Kidney (tissue), 13 donors: ENCODE measurements at regions not wholly inside any gene's neighbourhood (a gene's known extent, or its start where the extent isn't known, plus 50 kb on each side); places are given as distances from the start of the nearest gene placed in this dataset.

Experiments used
- DNase-seq, 5 donors: peaks; one replicate each; pipeline ENCODE4 v3.0.0-alpha.2; 2013 to 2020
- FAIRE-seq: peaks from 2 replicates; lab custom pipeline; 2012; peaks lifted over from hg19 to GRCh38; lab: Jason Lieb, UNC
- H3K27ac ChIP-seq, 2 donors: one replicate each; pipeline ENCODE4 v1.7.0; 2013; ENCODE audit warnings: low read depth in 2 of 2, low read length in 2 of 2, inconsistent platforms in 1 of 2
- H3K27me3 ChIP-seq: one replicate; pipeline ENCODE4 v1.7.1; 2013; ENCODE audit warnings: low read length, inconsistent platforms; ENCODE audit not compliant: control insufficient read depth, insufficient read depth
- H3K36me3 ChIP-seq, 3 donors: one replicate each; pipeline versions ENCODE4 v1.7.0 to v1.7.1; 2013; ENCODE audit warnings: low read length in 3 of 3, control low read depth in 1 of 3, inconsistent platforms in 1 of 3; ENCODE audit not compliant: insufficient read depth in 3 of 3, control insufficient read depth in 2 of 3
- H3K4me1 ChIP-seq, 3 donors: one replicate each; pipeline versions ENCODE4 v1.7.0 to v1.7.1; 2013; ENCODE audit warnings: low read length in 3 of 3, inconsistent platforms in 1 of 3, low read depth in 1 of 3; ENCODE audit not compliant: control insufficient read depth in 2 of 3, insufficient read depth in 2 of 3
- H3K4me3 ChIP-seq, 3 donors: one replicate each; pipeline versions ENCODE4 v1.7.0 to v1.8.1; 2013; ENCODE audit warnings: low read length in 3 of 3, control low read depth in 1 of 3, inconsistent platforms in 1 of 3
- H3K9ac ChIP-seq, 3 donors: one replicate each; pipeline versions ENCODE4 v1.7.0 to v1.7.1; 2013; ENCODE audit warnings: low read length in 3 of 3, control low read depth in 1 of 3, inconsistent platforms in 1 of 3
- H3K9me3 ChIP-seq, 3 donors: one replicate each; pipeline versions ENCODE4 v1.7.0 to v1.7.1; 2013; ENCODE audit warnings: low read length in 3 of 3, control low read depth in 1 of 3, inconsistent platforms in 1 of 3; ENCODE audit not compliant: control insufficient read depth in 2 of 3, insufficient read depth in 1 of 3
- intact Hi-C: fragments of 100-400 bp; cut with DNase I; formaldehyde crosslinking; loops from one replicate; pipeline ENCODE4 v1.11.1; 2022
- TF ChIP-seq, protein P1 (sequence below): IDR thresholded peaks from 3 replicates; pipeline ENCODE4 v1.5.1; 2012; ENCODE audit warnings: mild to moderate bottlenecking, moderate library complexity, borderline replicate concordance; ENCODE audit not compliant: insufficient read depth; ENCODE audit errors: extremely low read depth
- donor health status: control.
- donor health status: control.
- donor health status: control.
- donor health status: control.
- donor health status: control.
- donor health status: DM: yes; HTN: yes; CAD: no.
- donor health status: Normal renal cell carcinoma (clear cell type).

DNA sequence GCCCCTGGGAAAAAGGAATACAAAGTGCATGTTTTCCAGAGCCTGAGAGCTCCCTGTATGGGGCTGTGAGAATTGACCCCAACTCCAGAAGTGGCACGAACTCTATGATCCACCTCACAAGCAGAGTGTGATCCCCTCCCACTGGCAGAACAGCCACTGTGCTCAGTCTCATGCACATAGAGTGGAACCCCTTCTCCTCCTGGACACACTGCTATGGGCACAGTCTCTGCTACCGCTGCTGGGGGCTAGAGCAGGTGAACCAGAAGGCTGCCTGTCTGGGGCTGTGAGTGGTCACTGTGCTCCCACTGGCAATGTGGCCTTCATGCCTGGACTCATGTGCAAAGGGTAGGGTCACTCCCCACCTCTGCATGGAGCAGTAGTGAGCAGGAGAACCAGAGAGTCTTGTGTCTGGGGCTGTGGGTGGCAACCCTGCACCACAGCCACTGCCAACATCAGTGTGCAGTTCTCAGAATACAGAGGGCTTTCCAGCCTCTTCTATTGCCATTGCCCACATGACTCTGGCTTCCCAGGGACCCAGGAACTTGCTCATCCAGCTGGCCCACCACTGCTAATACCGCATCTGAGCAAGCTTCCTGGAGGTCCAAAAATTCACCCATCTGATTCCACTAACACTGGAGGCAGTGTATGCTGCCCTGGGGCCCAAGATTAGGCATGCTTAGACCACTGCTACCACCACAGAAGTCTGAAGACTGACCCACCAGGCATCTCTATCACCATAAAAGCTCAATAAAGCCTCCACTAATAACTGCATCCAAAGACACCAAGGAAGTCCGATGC is 343.7 kb upstream of the SOX14 start:
- FAIRE-seq, result no peak
- H3K4me1 ChIP-seq, result no peaks in the 10 kb centered on the region
- H3K4me3 ChIP-seq, result no peak overlapping the region
- no peaks in the 10 kb centered on the region for H3K36me3 ChIP-seq
- DNase-seq, result no peak
- H3K9ac ChIP-seq, result no peak overlapping the region
- peaks cover 0 to 4% (median 0%) of the 10 kb centered on the region in 3 donors for H3K9me3 ChIP-seq
- TF ChIP-seq, protein P1, sequence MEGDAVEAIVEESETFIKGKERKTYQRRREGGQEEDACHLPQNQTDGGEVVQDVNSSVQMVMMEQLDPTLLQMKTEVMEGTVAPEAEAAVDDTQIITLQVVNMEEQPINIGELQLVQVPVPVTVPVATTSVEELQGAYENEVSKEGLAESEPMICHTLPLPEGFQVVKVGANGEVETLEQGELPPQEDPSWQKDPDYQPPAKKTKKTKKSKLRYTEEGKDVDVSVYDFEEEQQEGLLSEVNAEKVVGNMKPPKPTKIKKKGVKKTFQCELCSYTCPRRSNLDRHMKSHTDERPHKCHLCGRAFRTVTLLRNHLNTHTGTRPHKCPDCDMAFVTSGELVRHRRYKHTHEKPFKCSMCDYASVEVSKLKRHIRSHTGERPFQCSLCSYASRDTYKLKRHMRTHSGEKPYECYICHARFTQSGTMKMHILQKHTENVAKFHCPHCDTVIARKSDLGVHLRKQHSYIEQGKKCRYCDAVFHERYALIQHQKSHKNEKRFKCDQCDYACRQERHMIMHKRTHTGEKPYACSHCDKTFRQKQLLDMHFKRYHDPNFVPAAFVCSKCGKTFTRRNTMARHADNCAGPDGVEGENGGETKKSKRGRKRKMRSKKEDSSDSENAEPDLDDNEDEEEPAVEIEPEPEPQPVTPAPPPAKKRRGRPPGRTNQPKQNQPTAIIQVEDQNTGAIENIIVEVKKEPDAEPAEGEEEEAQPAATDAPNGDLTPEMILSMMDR, result no peak
- no peak overlapping the region for H3K27ac ChIP-seq
- intact Hi-C loops, result no loop called here
- no peaks in the 10 kb centered on the region for H3K27me3 ChIP-seq

DNA sequence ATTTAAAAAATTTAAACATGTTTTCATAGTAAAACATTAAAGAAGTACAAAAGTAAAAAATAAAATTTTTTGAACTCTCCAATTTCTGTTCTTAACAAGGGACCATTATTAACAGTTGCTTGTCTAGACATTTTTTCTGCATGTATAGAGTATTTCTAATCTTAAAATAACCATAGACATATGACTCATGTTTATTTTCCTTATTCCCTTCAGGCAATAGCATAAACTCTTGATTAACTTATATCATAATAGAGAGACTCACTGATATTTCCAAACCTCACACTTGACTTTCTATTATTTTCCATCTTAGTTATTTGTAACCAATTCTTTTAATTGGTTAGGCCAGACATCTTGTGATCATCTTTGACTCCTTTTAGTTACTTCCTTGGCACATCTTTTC is 325.6 kb upstream of the SOX14 start:
- Histone ChIP-seq H3K9ac (no peak overlapping the region), H3K27me3 (no peaks in the 10 kb centered on the region), H3K4me1 (no peaks in the 10 kb centered on the region), H3K36me3 (no peaks in the 10 kb centered on the region), H3K27ac (no peak overlapping the region), H3K4me3 (no peak overlapping the region), H3K9me3 (no peaks in the 10 kb centered on the region)
- FAIRE-seq, result no peak
- intact Hi-C loops, result no loop called here
- no peak for DNase-seq
- TF ChIP-seq, protein P1, result no peak

DNA sequence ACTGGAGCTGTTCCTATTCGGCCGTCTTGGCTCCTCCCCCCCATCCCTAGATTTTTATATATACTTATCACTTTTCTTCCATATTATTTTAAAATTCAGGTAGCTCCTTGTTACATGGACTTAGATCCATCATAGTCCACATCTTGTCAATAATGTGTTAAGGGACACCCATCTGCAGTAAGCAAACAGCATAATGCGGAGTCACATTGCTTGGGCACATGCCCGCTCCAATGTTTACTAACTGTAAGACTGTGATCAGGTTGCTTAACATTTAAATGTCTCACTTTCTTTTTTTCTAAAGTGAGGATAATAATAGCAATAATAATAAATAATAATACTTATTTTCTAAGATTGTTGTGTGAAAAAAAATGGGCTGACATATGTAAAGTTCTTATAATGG is 303.2 kb upstream of the SOX14 start:
- intact Hi-C loops, result no loop called here
- Histone ChIP-seq H3K27ac (no peak overlapping the region), H3K9ac (no peak overlapping the region), H3K4me3 (no peak overlapping the region), H3K36me3 (no peaks in the 10 kb centered on the region), H3K4me1 (no peaks in the 10 kb centered on the region), H3K27me3 (no peaks in the 10 kb centered on the region), H3K9me3 (no peaks in the 10 kb centered on the region)
- no peak for FAIRE-seq
- no peak for DNase-seq
- TF ChIP-seq, protein P1, result no peak
